KOPT-K1 (cell line): ENCODE measurements at regions not wholly inside any gene's neighbourhood (a gene's known extent, or its start where the extent isn't known, plus 50 kb on each side); places are given as distances from the start of the nearest gene placed in this dataset.
"Not testable (repeated sequence)": the region's sequence is repeated elsewhere in the genome, so short reads cannot be mapped to it uniquely, and the experiment has no call there.

Experiments used
- H3K27ac ChIP-seq: fragments of 200-600 bp; sonication (generic); 2 replicates; pipeline ENCODE4 v1.5.1; 2016; ENCODE audit warnings: antibody characterized with exemption, mild to moderate bottlenecking, low read depth, low read length; ENCODE audit not compliant: poor library complexity, severe bottlenecking
- H3K36me3 ChIP-seq: fragments of 200-600 bp; sonication (generic); 2 replicates; pipeline ENCODE4 v1.5.1; 2017; ENCODE audit warnings: antibody characterized with exemption, mild to moderate bottlenecking, low read length, moderate library complexity; ENCODE audit not compliant: insufficient read depth
- H3K9me3 ChIP-seq: fragments of 200-600 bp; sonication (generic); 2 replicates; pipeline ENCODE4 v1.5.1; 2017; ENCODE audit warnings: antibody characterized with exemption, low read length, mild to moderate bottlenecking; ENCODE audit not compliant: insufficient read depth, poor library complexity, severe bottlenecking

GRCh38 chr17:77617516-77617915 lies 341.0 kb upstream of the TNRC6C start:
- Histone ChIP-seq H3K9me3 (peaks cover 14% of the 10 kb centered on the region), H3K27ac (peak overlapping the region; percentile 82), H3K36me3 (no peaks in the 10 kb centered on the region)

- H3K27ac ChIP-seq, result peak overlapping the region; percentile 82
- H3K36me3 ChIP-seq, result no peaks in the 10 kb centered on the region
- peaks cover 14% of the 10 kb centered on the region for H3K9me3 ChIP-seq
Measured at GRCh38 chr17:77618173-77618572, 340.3 kb upstream of the TNRC6C start.

- peak overlapping the region; percentile 82 for H3K27ac ChIP-seq
- H3K9me3 ChIP-seq, result peaks cover 14% of the 10 kb centered on the region
- H3K36me3 ChIP-seq, result no peaks in the 10 kb centered on the region
Measured at GRCh38 chr17:77618731-77619130, 339.8 kb upstream of the TNRC6C start.

- H3K36me3 ChIP-seq, result no peaks in the 10 kb centered on the region
- peak overlapping the region; percentile 82 for H3K27ac ChIP-seq
- peaks cover 14% of the 10 kb centered on the region for H3K9me3 ChIP-seq
Measured at GRCh38 chr17:77619326-77619725, 339.2 kb upstream of the TNRC6C start.

- no peaks in the 10 kb centered on the region for H3K36me3 ChIP-seq
- no peak overlapping the region for H3K27ac ChIP-seq
- peaks cover 14% of the 10 kb centered on the region for H3K9me3 ChIP-seq
Measured at GRCh38 chr17:77619851-77620250, 338.7 kb upstream of the TNRC6C start.

- H3K27ac ChIP-seq, result no peak overlapping the region
Measured at GRCh38 chr17:77620282-77620681, 338.2 kb upstream of the TNRC6C start.

GRCh38 chr17:77622084-77622483 lies 336.4 kb upstream of the TNRC6C start:
- not testable (repeated sequence) for H3K27ac ChIP-seq, H3K36me3 ChIP-seq
- H3K9me3 ChIP-seq, result peaks cover 20% of the 10 kb centered on the region

More at GRCh38 chr17:77620282-77620681, 338.2 kb upstream of the TNRC6C start:
- peaks cover 14% of the 10 kb centered on the region for H3K9me3 ChIP-seq
- H3K36me3 ChIP-seq, result no peaks in the 10 kb centered on the region

- H3K27ac ChIP-seq, result no peak overlapping the region
- H3K36me3 ChIP-seq, result no peaks in the 10 kb centered on the region
- peaks cover 26% of the 10 kb centered on the region for H3K9me3 ChIP-seq
Measured at GRCh38 chr17:77622647-77623046, 335.9 kb upstream of the TNRC6C start.

GRCh38 chr17:77623321-77623720 lies 335.2 kb upstream of the TNRC6C start:
- H3K36me3 ChIP-seq, result not testable (repeated sequence)

GRCh38 chr17:77628035-77628434 lies 330.5 kb upstream of the TNRC6C start:
- Histone ChIP-seq H3K36me3 (no peaks in the 10 kb centered on the region), H3K9me3 (peaks cover 14% of the 10 kb centered on the region), H3K27ac (no peak overlapping the region)

More at GRCh38 chr17:77623321-77623720, 335.2 kb upstream of the TNRC6C start:
- H3K9me3 ChIP-seq, result peaks cover 28% of the 10 kb centered on the region
- H3K27ac ChIP-seq, result not testable (repeated sequence)

GRCh38 chr17:77629284-77629683 lies 329.2 kb upstream of the TNRC6C start:
- H3K9me3 ChIP-seq, result peaks cover 14% of the 10 kb centered on the region
- H3K36me3 ChIP-seq, H3K27ac ChIP-seq: not testable (repeated sequence)

- peaks cover 14% of the 10 kb centered on the region for H3K9me3 ChIP-seq
Measured at GRCh38 chr17:77631307-77631706, 327.2 kb upstream of the TNRC6C start.

GRCh38 chr17:77632619-77633018 lies 325.9 kb upstream of the TNRC6C start:
- Histone ChIP-seq H3K36me3 (no peaks in the 10 kb centered on the region), H3K9me3 (peaks cover 3% of the 10 kb centered on the region), H3K27ac (no peak overlapping the region)

More at GRCh38 chr17:77631307-77631706, 327.2 kb upstream of the TNRC6C start:
- Histone ChIP-seq H3K36me3 (no peaks in the 10 kb centered on the region), H3K27ac (no peak overlapping the region)

GRCh38 chr17:77634710-77635109 lies 323.8 kb upstream of the TNRC6C start:
- Histone ChIP-seq H3K9me3 (no peaks in the 10 kb centered on the region), H3K36me3 (no peaks in the 10 kb centered on the region), H3K27ac (peak overlapping the region; percentile 32)

- Histone ChIP-seq H3K27ac (peak overlapping the region; percentile 32), H3K36me3 (no peaks in the 10 kb centered on the region), H3K9me3 (no peaks in the 10 kb centered on the region)
Measured at GRCh38 chr17:77635176-77635575, 323.3 kb upstream of the TNRC6C start.

- not testable (repeated sequence) for H3K27ac ChIP-seq, H3K36me3 ChIP-seq, H3K9me3 ChIP-seq
Measured at GRCh38 chr17:77635785-77636184, 322.7 kb upstream of the TNRC6C start.
